ENCODE measurements at regions not wholly inside any gene's neighbourhood (a gene's known extent, or its start where the extent isn't known, plus 50 kb on each side); places are given as distances from the start of the nearest gene placed in this dataset.

DNA sequence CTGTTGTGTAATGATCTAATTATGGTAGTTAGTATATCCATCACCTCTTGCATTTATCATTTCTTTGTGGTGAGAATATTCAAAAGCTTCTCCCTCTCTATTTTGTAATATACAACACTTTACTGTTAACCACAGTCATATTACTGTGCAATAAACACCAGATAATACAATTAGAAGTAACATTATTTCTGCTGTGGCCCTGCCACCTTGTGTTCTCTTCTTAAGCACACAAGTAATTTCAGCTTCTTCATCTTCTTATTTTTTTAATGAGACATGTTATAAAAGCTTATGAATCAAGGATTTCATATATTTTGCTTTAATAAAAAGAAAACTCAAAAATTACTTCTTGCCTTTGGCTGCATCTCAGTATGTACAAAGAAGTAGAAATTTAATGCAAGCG lies 675.2 kb upstream of the INTU start:
- no peaks in the 10 kb centered on the region for H3K27me3 ChIP-seq (ENCODE audit: insufficient read depth, low read length, poor library complexity, severe bottlenecking)
- peaks cover 0 to 1% of the 10 kb centered on the region in 2 donors for H3K27me3 Mint-ChIP-seq
- no peaks in the 10 kb centered on the region for H3K36me3 ChIP-seq (ENCODE audit: insufficient read depth, low read length)
- H3K4me3 Mint-ChIP-seq: no peak overlapping the region
- H3K4me1 ChIP-seq (ENCODE audit: insufficient read depth, low read length): no peaks in the 10 kb centered on the region
- H3K9me3 ChIP-seq (ENCODE audit: low read length): no peaks in the 10 kb centered on the region
- no peak overlapping the region for H3K4me3 ChIP-seq (ENCODE audit: low read length)
- H3K27ac Mint-ChIP-seq: no peak overlapping the region
- no peaks in the 10 kb centered on the region for H3K36me3 Mint-ChIP-seq
- peaks cover 0 to 20% (median 8%) of the 10 kb centered on the region in 5 donors for H3K9me3 Mint-ChIP-seq
- no peak overlapping the region for H3K27ac ChIP-seq (ENCODE audit: low read depth, low read length)
- ChIA-PET POLR2A (no interaction called here), CTCF (no interaction called here)
- no peak for DNase-seq
- H3K4me1 Mint-ChIP-seq: no peaks in the 10 kb centered on the region

DNA sequence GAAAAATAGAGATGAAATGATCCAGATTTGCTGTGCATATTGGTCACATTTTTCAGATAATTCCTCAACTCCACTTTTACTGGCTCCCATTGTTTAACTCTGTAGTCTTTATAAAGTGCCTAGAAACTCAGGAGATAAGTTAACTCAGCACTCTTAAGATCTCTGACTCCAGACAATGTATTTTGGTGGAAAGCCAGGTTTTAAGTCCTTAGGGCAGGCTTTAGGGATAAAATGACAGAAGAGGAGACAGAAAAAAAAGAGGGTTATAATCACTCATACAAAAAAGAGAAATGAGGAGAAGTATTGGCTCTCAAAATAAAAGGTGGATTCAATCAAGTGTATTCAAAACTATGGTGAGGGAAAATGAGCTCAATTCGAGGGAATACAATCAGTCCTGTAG lies 674.8 kb upstream of the INTU start:
- Mint-ChIP-seq H3K9me3 (peaks cover 0 to 20% (median 8%) of the 10 kb centered on the region in 5 donors), H3K4me3 (no peak overlapping the region), H3K27me3 (peaks cover 0 to 1% of the 10 kb centered on the region in 2 donors), H3K36me3 (no peaks in the 10 kb centered on the region), H3K27ac (no peak overlapping the region), H3K4me1 (no peaks in the 10 kb centered on the region)
- no peak for DNase-seq
- H3K36me3 ChIP-seq (ENCODE audit: insufficient read depth, low read length): no peaks in the 10 kb centered on the region
- ChIA-PET POLR2A (no interaction called here), CTCF (no interaction called here)
- H3K27me3 ChIP-seq (ENCODE audit: insufficient read depth, low read length, poor library complexity, severe bottlenecking): no peaks in the 10 kb centered on the region
- H3K4me1 ChIP-seq (ENCODE audit: insufficient read depth, low read length): no peaks in the 10 kb centered on the region
- H3K9me3 ChIP-seq (ENCODE audit: low read length): no peaks in the 10 kb centered on the region
- H3K27ac ChIP-seq (ENCODE audit: low read depth, low read length): no peak overlapping the region
- H3K4me3 ChIP-seq (ENCODE audit: low read length): no peak overlapping the region

DNA sequence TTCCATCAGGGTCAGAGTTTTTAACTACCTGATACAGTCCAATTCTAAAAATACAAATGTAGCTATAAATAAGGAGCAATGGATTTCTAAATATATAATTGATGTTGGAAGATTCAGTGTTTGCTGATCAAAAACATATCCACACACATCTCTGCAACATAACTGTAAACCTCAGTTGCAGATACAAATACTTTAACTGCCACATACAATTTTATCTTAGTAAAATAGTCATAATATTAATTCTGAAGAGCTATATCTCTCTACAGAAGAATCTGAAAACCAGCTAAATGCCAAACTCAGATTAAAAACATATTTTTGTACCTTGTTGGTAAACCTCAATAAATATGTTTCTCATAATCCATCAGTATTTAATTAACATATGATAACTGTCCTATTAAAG lies 674.3 kb upstream of the INTU start:
- H3K9me3 Mint-ChIP-seq: peaks cover 0 to 16% (median 8%) of the 10 kb centered on the region in 5 donors
- Histone ChIP-seq H3K4me1 (ENCODE audit: insufficient read depth, low read length) (no peaks in the 10 kb centered on the region), H3K27me3 (ENCODE audit: insufficient read depth, low read length, poor library complexity, severe bottlenecking) (no peaks in the 10 kb centered on the region), H3K27ac (ENCODE audit: low read depth, low read length) (no peak overlapping the region), H3K36me3 (ENCODE audit: insufficient read depth, low read length) (no peaks in the 10 kb centered on the region), H3K4me3 (ENCODE audit: low read length) (no peak overlapping the region), H3K9me3 (ENCODE audit: low read length) (no peaks in the 10 kb centered on the region)
- POLR2A ChIA-PET: no interaction called here
- H3K36me3 Mint-ChIP-seq: no peaks in the 10 kb centered on the region
- peaks cover 0 to 1% of the 10 kb centered on the region in 2 donors for H3K27me3 Mint-ChIP-seq
- no peak overlapping the region for H3K27ac Mint-ChIP-seq
- no peak overlapping the region for H3K4me3 Mint-ChIP-seq
- CTCF ChIA-PET: no interaction called here
- H3K4me1 Mint-ChIP-seq: no peaks in the 10 kb centered on the region
- no peak for DNase-seq

DNA sequence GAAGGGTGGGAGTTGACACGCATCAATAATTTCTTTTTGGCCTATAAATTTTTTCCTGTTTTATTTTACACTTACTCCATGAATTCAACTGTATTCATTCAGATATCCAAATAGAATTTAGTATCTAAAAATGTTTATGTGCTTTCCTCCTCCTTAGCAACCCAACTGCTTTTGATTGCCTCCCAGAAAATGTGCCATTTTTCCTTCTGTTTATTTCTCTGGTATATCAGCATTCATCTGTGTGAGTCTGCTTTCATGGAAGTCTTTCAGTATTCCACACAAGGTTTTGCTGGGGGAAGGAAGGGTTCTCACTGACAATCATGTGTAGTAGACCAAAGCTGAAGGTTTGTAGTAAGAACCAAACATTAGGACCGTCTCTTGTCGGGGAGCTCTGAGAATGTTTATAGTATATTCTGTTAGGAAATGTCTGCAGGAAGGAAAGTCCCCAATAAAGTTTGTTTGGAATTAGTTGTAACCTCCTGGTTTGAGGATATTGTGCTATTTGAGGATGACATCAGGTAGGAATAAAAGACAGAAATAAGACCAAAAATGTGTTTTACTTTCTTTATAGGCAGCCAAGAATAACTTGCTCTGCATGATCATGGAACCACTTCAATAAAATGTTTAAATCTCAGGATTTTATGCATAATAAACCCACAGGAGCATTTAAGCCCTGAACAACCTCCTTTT lies 673.6 kb upstream of the INTU start:
- Histone ChIP-seq H3K4me3 (ENCODE audit: low read length) (no peak overlapping the region), H3K9me3 (ENCODE audit: low read length) (no peaks in the 10 kb centered on the region), H3K4me1 (ENCODE audit: insufficient read depth, low read length) (no peaks in the 10 kb centered on the region), H3K27me3 (ENCODE audit: insufficient read depth, low read length, poor library complexity, severe bottlenecking) (no peaks in the 10 kb centered on the region), H3K27ac (ENCODE audit: low read depth, low read length) (no peak overlapping the region), H3K36me3 (ENCODE audit: insufficient read depth, low read length) (no peaks in the 10 kb centered on the region)
- Mint-ChIP-seq H3K27me3 (peaks cover 0 to 1% of the 10 kb centered on the region in 2 donors), H3K9me3 (peaks cover 3 to 16% (median 8%) of the 10 kb centered on the region in 5 donors), H3K27ac (no peak overlapping the region), H3K4me1 (no peaks in the 10 kb centered on the region), H3K4me3 (no peak overlapping the region), H3K36me3 (no peaks in the 10 kb centered on the region)
- ChIA-PET CTCF (no interaction called here), POLR2A (no interaction called here)
- no peak for DNase-seq

DNA sequence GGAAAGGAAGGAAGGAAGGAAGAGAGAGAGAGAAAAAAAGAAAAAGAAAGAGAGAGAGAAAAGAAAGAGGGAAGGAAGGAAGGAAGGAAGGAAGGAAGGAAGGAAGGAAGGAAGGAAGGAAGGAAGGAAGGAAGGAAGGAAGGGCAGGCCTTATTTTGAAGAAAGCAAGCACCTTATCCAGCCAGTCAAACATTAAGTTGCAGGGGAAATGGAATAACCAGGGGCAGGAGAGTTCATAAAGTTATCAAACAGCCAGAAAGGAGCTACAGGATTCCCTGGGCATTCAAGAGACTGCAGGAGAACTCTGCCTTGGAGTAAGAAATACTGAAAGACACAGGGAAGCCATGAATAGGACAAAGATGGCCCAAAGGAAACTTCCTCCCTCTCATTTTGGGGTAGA lies 672.0 kb upstream of the INTU start:
- Histone ChIP-seq H3K36me3 (ENCODE audit: insufficient read depth, low read length) (no peaks in the 10 kb centered on the region), H3K4me1 (ENCODE audit: insufficient read depth, low read length) (no peaks in the 10 kb centered on the region), H3K27ac (ENCODE audit: low read depth, low read length) (no peak overlapping the region), H3K27me3 (ENCODE audit: insufficient read depth, low read length, poor library complexity, severe bottlenecking) (no peaks in the 10 kb centered on the region), H3K4me3 (ENCODE audit: low read length) (no peak overlapping the region), H3K9me3 (ENCODE audit: low read length) (no peaks in the 10 kb centered on the region)
- Mint-ChIP-seq H3K27me3 (peaks cover 0 to 1% of the 10 kb centered on the region in 2 donors), H3K4me1 (no peaks in the 10 kb centered on the region), H3K27ac (no peak overlapping the region), H3K9me3 (peaks cover 0 to 16% (median 8%) of the 10 kb centered on the region in 5 donors), H3K36me3 (no peaks in the 10 kb centered on the region), H3K4me3 (no peak overlapping the region)
- DNase-seq: no peak
- CTCF ChIA-PET: no interaction called here
- POLR2A ChIA-PET: no interaction called here

DNA sequence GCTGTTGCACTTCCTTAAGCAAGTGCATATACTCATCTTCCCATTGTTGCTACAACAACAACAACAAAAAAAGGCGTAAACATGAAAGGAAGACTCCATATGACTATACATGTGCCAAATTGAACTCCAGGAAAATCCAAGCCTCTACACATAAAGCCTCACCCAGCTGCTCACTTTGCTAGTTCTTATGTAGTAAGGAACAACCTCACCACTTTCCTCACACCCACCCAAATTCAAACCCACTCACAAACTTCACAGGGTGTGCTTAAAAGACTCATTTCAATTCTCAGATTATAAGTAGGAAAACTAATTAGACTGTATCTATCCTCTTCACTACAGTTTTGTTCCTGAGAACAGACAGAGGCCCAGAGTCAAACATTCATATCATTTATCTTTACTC lies 671.1 kb upstream of the INTU start:
- H3K27ac Mint-ChIP-seq: no peak overlapping the region
- ChIA-PET POLR2A (no interaction called here), CTCF (no interaction called here)
- Histone ChIP-seq H3K9me3 (ENCODE audit: low read length) (no peaks in the 10 kb centered on the region), H3K36me3 (ENCODE audit: insufficient read depth, low read length) (no peaks in the 10 kb centered on the region), H3K27me3 (ENCODE audit: insufficient read depth, low read length, poor library complexity, severe bottlenecking) (no peaks in the 10 kb centered on the region), H3K4me3 (ENCODE audit: low read length) (no peak overlapping the region), H3K4me1 (ENCODE audit: insufficient read depth, low read length) (no peaks in the 10 kb centered on the region), H3K27ac (ENCODE audit: low read depth, low read length) (no peak overlapping the region)
- DNase-seq: no peak
- H3K4me1 Mint-ChIP-seq: no peaks in the 10 kb centered on the region
- no peaks in the 10 kb centered on the region for H3K36me3 Mint-ChIP-seq
- H3K27me3 Mint-ChIP-seq: peaks cover 0 to 1% of the 10 kb centered on the region in 2 donors
- H3K9me3 Mint-ChIP-seq: peaks cover 2 to 13% (median 4%) of the 10 kb centered on the region in 5 donors
- H3K4me3 Mint-ChIP-seq: no peak overlapping the region

DNA sequence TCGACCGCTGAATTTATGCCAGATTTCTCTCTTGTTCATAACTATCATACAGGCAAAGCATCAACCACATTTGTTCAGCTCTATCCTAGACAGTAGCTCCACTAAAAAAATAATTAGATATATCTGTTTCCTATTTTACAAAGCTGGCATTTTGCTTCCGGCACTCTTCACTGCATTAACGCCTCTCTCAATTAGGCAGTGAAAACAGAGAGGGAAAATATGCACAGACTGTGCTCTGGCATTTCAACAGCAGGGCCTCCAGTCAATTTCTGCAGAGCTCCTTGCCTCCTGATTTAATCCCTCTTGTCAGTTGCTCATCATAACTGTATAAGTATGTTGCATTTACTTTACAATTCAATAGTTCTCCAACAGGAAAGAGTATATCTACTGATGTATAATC lies 666.9 kb upstream of the INTU start:
- Mint-ChIP-seq H3K4me3 (no peak overlapping the region), H3K27me3 (no peaks in the 10 kb centered on the region), H3K27ac (no peak overlapping the region), H3K36me3 (no peaks in the 10 kb centered on the region), H3K4me1 (no peaks in the 10 kb centered on the region), H3K9me3 (peaks cover 3 to 9% (median 6%) of the 10 kb centered on the region in 5 donors)
- H3K4me1 ChIP-seq (ENCODE audit: insufficient read depth, low read length): no peaks in the 10 kb centered on the region
- H3K27me3 ChIP-seq (ENCODE audit: insufficient read depth, low read length, poor library complexity, severe bottlenecking): no peaks in the 10 kb centered on the region
- no peak overlapping the region for H3K4me3 ChIP-seq (ENCODE audit: low read length)
- DNase-seq: no peak
- H3K27ac ChIP-seq (ENCODE audit: low read depth, low read length): no peak overlapping the region
- ChIA-PET POLR2A (no interaction called here), CTCF (no interaction called here)
- no peaks in the 10 kb centered on the region for H3K9me3 ChIP-seq (ENCODE audit: low read length)
- no peaks in the 10 kb centered on the region for H3K36me3 ChIP-seq (ENCODE audit: insufficient read depth, low read length)

DNA sequence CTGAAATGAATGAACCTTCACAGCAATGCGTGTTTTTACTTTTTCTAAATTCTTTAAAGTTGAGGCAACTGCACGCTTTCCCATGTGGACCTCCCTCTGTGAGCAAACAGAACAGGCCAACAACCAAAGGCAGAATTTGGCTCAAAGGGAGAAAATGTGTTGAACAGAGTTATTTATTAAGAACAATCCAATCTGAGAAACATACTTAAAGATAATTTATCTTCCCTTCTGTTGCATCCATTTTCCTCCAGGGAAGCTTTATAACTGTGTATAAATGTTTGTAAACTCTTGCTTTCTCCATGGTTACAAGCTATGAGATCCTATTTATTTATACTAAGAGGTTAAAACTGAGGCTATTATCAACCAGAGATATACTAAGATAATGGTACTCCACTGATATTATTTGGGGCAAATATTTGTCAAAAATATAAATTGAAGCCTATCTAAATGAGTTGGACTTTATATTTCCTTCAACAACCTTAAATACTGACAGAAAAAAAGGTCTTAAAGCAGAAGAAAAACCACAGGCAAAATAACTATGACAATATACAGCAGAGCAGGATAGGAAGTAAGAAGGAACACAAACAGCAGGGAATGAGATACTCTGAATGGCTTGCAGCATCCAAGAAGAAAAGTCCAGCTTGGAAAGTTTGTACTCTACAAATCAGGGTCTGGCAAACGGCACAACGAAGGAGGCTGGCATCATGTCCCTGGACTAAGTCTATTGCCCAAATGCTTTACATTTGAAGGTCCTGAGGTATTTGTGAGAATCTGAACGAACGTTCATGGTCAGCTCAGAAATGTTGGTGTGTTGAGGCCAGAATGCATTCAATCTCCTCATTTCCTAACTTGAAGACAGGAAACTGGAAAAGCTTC lies 663.2 kb upstream of the INTU start:
- no peaks in the 10 kb centered on the region for H3K27me3 ChIP-seq (ENCODE audit: insufficient read depth, low read length, poor library complexity, severe bottlenecking)
- H3K36me3 Mint-ChIP-seq: no peaks in the 10 kb centered on the region
- no peak for DNase-seq
- CTCF ChIA-PET: no interaction called here
- no peaks in the 10 kb centered on the region for H3K27me3 Mint-ChIP-seq
- H3K27ac ChIP-seq (ENCODE audit: low read depth, low read length): no peak overlapping the region
- peaks cover 3 to 11% (median 5%) of the 10 kb centered on the region in 5 donors for H3K9me3 Mint-ChIP-seq
- no peak overlapping the region for H3K27ac Mint-ChIP-seq
- no peaks in the 10 kb centered on the region for H3K36me3 ChIP-seq (ENCODE audit: insufficient read depth, low read length)
- no peaks in the 10 kb centered on the region for H3K4me1 ChIP-seq (ENCODE audit: insufficient read depth, low read length)
- POLR2A ChIA-PET: no interaction called here
- no peak overlapping the region for H3K4me3 Mint-ChIP-seq
- H3K9me3 ChIP-seq (ENCODE audit: low read length): no peaks in the 10 kb centered on the region
- H3K4me3 ChIP-seq (ENCODE audit: low read length): no peak overlapping the region
- H3K4me1 Mint-ChIP-seq: no peaks in the 10 kb centered on the region
